NCI-H510A treated with DMSO at 0.1 percent for 48 hours (cell line): ENCODE measurements at regions not wholly inside any gene's neighbourhood (a gene's known extent, or its start where the extent isn't known, plus 50 kb on each side); places are given as distances from the start of the nearest gene placed in this dataset.
"Not testable (repeated sequence)": the region's sequence is repeated elsewhere in the genome, so short reads cannot be mapped to it uniquely, and the experiment has no call there.

Source experiments
- DNase-seq: peaks from one replicate; lab custom pipeline; 2025; lab: John Stamatoyannopoulos, UW

DNA sequence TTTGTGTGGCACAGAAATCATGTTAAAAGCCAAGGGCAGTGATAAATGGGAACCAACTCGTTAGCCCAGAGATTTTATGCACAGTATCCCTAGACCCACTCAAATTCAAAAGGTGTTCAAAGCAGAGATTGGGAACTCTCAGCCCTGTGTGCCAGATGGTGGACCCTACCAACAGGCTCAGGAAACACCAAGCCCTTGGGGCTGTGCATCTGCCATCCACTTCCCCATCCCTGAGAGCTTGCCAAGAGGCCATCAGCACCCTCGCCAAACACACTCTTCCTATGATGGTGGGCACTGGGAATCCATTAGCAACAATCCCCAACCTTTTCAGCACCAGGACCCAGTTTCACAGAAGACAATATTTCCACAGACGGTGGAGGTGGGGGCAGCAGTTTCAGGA lies 194.2 kb upstream of the NFIA start:
- no peak for DNase-seq

DNA sequence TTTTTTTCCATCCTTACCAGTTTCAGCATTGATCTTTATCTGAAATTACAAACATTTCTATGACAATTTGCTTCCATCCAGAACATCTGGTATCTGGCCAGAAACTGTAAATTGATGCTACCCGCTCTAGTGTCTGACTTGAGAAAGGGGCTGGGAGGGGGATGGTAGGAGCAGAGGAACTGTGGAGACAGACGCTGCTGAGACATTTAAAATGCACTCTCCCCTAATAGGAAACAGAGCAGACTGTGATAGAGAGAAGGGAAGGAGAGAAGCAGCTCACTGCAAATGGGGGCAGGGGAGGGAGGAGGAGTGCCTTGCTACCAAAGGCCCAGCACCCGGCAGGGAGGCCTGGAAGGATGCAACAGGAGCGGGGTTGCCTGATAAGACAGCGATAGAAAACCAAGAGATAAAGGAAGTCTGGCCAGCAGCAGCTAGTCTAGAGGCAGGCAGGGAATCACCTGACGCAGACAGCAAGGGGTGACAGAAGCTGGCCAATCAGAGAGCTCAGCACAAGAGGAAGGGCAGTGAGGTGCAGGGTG lies 195.5 kb upstream of the NFIA start:
- DNase-seq, result no peak

DNA sequence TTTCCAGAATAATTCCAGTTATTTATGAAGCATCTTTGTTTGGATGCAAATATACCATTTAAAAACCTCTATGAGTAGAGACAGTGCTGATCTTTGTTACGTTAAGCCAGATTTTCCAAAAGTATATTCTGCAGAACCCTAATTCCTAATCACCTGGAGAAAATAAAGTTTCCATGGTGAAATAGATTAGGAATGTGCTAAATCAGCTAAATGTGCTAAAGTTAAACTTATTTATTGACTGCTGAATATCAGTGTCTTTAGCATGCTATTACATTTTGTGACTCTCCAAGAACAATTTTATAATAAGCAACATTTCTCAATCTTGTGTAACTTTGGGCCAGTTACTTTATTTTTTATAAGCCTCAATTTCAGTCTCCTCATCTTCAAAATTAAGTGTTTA lies 196.3 kb upstream of the NFIA start:
- DNase-seq, result no peak

DNA sequence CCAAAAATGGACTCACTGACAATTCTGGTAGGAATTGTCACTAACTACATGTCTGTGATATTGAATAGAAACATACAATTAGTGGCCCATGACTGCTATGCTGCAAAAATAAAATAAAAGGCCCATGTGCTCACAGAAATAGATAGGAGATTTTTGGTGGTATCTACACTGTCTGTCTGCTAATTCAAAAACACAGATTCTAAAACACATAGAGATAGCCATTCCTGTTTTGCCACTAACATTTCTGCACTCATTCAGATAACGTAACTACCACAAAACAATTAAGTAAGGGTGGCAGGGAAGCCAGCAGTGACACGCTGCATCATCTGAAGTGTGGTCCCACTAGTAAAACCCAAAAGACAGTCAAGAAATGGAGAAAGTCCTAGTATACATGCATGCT lies 202.2 kb upstream of the NFIA start:
- no peak for DNase-seq

DNA sequence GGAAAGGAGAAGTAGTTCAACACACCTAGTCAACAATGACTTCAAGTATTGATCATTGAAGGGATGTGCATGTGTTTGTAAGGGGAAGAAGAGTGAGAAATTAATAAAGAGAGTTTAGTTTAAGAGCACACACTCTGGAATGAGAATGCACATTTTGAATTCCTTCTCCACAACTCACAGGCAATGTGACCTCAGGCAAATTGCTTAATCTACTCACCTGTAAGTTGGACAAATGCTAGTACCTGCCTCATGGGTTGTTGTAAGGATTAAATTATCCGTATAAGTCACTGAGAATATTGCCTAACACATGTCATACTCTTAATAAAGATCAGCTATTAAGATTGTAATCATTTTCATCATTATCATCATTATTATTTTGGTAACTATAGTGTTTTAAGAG lies 204.0 kb upstream of the NFIA start:
- no peak for DNase-seq

DNA sequence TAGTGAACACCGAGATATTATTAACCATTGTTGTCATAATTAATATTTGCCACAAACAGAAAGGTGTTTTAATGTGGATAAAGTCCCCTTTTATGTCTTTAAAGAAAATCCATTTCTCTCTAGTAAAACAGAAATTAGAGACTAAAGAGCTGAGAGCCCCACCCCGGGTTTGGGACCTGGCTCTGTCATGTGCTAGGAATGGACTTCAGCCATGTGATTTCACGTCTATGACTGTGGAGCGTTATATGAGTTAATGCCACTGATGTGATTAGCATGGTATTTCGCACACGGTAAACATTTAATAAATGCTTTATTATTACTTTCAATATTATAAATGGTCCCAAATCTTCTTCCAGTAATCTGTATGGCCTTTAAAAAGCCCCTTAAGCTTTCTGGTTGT lies 205.0 kb upstream of the NFIA start:
- no peak for DNase-seq

DNA sequence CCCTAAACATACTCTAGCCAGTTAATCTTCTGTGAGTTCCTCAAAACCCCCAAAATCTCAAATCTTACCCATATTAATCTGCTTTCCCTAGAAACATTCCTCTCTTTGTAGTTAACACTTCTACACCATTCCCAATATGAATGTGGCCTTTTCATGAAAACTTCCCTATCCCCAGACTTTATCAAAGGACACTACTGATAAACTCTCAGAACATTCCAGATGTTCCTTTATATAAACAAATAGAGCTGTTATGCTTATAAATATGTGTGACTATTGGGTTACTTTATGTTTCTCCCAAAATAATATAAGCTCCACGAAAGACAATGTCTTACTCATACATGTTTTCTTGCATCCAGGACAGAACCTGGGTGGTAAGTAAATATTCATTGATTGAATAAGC lies 205.4 kb upstream of the NFIA start:
- DNase-seq, result no peak

DNA sequence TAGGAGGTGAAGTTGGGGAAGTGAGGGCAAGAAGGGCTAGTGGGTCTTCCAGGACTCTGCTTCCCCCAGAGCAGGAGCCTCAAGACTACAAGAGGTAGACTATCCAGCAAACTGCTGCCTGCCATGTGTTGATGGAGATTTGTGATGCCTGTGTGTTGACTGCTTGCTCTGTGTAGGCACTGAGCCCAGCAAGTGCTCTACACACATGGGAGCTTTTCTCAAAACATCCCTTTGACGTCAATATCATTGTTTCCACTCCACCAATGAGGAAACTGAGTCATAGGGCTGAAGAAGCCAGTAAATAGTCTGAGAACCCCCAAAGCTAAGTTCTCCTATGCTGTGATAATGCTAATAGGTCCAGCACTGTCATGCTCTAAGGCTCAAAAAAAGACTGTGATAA lies 207.2 kb upstream of the NFIA start:
- no peak for DNase-seq

DNA sequence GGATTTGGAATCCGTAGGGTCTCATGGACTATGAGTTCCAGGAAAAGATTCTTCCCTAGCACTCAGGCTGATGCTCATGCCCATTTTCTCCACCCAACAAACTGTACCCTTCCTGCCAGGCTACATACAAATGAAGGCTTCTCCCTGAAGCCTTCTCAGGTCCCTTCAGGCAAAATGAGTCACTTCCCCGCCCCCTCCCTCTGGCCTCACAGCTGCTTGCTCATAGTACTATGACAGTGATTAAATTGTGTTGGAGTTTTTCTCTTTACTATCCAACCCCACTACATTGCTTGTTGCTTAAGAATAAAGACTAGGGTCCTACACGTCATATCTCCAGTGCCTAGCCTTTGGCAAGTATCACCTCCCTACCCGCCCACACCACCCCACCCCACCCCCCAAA lies 207.6 kb upstream of the NFIA start:
- DNase-seq, result no peak

DNA sequence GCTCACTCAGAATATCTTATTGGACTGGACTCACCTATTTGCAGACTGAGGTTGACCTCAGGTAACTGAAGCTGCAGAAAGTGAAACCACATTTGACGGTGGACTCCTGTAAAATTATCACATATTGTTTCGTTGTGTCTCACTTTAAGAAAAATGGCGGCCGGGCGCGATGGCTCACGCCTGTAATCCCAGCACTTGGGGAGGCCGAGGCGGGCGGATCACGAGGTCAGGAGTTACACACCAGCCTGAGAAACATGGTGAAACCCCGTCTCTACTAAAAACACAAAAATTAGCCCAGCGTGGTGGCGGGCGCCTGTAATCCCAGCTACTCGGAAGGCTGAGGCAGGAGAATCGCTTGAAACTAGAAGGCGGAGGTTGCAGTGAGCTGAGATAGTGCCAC lies 209.0 kb upstream of the NFIA start:
- DNase-seq, result not testable (repeated sequence)

DNA sequence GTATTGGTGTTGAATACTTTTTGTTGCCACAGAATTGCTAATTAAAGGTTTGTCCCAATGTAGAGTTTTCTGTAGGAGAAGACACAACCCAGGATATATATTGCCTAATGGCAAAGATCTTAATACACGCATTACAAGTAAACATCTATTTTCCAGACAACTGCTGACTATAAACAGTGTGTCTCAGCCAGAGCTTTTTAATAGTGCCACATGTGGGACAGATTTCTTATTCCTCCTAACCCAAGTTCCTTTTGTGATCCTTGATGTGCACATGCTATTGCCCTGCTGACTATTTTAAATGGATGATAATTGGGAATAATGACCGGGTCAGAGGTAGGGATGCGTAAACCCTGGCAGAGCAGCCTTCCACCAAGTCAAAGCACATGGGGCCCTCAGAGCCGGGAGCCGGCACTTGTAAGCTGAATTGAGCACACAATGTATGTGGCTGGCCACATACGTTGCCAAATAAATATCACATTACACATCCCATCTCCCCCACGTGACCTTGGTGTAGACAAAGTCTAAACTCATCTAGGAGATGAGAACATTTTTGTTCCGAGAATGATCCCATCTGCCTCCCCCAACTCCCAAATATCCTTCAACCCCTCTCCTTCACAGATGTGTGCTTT lies 209.8 kb upstream of the NFIA start:
- peak; percentile 59 for DNase-seq

DNA sequence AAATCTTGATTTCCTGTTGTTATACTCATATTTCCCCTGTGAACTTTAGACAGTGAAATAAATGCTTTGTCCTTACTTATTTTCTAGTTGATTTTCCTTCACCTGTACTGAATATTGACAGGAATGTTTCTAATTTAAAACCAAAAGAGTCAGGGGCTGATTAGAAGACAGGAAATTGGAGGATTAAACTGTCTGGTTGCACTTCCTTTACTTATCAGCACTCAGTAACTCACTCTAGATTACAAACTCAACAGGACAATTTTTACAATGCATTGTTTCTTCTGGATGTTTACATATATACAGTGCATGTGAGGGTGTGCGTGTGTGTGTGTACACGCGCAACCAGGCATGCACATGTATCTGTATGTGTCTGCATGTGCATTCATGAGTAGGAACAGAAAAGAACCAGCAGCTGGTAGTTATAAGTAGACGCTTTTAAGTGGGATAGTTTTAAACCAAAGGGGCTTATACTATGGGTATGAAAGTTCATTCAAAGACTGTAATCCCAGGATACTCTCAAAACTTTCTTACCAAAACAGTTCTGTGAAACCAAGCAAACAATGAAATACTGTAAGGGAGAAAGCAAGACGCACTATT lies 212.0 kb upstream of the NFIA start:
- no peak for DNase-seq

DNA sequence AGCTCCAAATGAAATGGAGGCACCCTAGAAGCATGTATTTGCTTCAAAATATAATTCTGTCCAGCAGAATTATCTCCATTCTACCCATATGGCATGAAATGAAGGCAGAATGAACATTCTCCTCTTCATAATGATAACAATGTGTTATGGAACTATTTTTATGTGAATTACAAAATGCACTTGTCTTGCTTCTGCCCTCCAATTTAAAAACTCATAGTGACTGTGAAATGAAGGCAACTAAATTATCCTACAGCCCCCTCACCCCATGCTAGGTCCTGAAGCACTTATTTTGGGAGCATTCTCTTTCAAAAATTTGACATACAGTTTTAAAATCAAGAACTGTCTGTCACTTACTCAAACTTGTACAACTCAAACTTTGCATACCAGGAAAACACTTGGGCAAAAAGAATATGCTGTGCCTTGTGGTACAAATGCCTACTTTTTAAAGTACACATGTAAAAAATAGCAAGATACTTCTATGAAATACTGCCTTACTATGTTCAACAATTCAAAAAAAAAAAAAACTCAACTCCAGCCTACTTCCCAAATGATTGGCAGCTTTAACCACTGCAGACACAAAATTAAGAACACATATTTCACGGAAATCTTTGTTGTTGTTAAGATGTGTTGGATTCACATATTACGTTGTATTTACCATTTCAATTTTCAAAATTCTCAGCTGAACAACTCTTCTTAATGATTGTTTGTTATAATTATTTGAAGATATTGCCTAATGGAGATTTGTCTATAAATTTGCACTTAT lies 213.3 kb upstream of the NFIA start:
- DNase-seq, result no peak

DNA sequence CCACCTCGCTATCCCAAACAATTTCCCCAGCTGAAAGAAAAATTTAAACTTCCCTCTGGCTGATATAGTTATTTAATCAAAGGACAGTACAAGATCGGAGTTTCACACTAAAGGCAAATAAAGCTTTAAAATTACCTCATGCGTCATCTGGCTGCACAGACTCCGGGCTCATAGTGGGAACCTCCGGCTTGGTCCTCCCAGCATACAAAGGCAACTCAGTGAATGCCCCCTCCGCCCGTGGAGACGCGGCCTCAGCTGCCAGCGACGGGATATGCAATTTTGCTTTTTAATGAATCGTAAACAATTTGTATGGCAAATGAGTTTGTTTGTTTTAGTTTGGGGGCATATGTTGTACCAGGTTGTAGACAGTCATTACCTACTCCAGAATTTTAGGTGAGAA lies 214.6 kb upstream of the NFIA start:
- no peak for DNase-seq

DNA sequence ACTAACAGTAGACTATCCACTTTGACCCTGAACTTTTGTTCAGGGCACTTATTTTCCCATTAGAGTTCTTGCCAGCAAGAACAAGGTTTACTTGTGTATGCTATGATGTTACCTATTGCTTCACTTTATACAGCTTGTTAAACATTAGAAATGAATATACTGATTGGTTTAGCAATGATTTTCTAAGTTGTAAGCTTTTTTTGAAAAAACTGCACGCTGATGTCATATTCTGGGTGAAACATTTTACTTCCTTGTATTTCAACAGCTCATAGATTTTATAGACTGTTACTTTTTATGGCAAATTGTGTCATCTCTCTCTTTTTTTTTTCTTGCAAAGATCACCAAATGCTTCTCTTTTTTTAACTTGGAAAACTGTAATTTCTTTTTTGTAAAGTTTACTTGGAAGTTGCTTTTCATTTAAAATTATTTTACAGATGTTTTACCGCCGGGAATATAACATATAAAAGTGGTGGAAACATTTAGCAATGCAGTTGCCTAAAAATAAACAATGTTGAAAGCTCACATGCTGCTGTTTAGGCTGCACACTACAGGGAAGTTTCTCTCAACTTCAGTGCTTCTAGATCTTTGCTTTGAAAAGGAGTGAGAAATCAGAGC lies 215.3 kb upstream of the NFIA start:
- DNase-seq, result no peak

DNA sequence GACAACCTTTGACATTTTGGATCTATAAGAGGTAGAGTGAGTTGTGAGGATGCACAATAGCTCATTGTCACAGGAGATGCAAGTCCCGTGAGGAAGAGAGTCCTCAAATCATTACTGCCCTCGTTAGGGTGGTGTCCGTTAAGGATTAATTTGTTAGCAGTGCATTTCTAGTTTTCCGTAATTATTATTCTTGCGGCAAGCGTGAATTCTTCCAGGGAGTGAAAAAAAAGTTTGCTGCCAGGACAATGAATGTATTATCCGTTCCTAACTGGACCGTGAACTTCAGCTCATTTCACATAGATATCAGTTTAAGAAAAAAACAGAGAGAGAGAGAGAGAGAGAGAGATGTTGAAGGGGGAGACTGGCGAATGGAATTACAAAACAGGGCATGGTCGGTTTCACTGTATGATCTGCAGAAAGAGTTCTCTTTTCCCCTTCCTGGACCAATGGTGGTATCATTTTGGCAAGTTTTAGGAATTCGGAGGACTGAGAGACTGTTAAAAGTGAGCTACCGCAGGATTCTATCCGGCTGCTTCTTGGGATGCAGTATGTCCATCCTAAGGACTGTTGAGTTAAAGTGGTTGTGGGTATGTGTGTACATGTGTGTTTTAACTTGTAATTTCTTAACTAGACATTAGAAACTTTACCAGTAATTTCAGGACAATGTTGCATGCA lies 216.0 kb upstream of the NFIA start:
- DNase-seq, result no peak

DNA sequence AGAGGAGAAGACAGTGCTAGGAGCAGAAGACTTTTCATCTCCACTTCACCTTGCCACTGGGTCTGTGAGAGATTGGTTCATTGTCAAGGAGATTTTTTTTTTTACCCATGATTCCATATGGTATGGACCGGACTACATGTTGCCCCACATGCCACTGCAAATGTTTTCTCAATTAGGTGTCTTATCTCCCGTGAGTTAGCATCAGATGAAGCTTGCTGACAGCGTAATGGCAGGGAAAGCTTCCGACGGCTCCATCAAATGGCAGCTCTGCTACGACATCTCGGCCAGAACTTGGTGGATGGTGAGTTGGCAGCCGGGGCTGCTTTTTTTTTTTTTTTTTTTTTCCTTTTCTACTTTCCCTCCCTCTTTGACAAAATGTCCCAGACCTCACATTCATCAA lies 217.2 kb upstream of the NFIA start:
- no peak for DNase-seq

DNA sequence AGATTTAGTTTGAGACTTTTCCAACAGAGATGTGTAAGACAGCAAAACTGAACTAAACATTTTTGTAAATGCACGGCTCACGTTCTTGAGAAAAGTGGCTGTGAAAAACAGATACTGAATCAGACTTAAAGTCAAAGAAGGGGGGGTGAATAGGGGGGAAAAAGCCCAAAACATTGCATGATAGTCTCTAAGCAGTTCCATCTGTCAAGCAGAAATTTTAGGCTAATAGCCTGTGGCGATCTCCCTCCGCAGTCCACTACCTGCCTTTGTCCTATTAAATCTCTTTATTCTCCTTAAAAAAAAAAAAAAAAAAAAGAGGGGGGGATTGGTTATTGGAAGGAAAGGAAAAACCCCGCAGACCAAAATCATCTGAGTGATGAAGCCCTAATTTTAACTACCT lies 217.6 kb upstream of the NFIA start:
- no peak for DNase-seq

DNA sequence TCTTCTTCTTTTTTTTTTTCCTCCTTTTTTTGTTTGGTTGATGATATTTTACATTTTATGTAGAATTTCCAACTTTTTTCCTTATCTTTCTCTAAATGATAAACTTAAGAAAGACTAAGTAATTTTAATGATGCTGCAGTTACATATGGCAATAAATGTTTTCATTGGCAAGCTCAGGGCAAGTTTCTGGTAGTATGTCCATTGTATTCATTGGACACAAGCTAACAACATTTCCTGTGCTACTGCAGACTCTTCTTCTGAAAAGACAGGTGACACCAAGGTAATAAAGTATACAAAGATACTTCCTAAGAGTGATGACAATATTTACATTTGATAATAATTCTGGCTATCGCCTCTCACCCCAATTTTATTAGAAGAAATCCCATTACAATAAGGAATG lies 219.2 kb upstream of the NFIA start:
- no peak for DNase-seq

DNA sequence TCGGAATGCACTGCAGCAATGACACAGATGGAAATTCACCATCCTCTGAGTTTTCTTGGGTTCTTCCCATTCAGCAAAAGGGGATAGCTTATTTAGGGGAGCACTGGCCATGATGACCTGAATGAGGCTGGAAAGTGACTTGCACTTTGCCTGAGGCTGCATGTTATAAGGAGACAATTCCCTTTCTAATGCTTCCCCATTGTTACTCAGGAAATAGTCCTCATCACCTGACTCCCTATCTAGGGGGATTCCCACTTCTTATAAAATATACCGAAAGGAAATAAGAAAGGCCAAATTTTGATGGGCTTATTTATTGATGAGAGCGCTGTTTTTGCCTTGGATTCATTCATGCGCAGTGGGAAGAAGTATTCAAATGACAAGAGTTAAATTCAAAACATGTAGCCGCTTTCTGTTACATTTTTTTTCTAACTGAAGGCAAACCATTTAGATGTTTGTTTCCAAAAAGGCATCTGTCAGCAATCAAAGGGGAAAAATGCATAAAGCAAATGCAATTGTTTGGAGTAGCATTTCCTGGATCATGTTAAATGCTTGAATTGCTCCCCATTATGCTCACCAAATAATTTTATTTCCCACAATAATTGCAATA lies 220.3 kb upstream of the NFIA start:
- DNase-seq, result no peak

DNA sequence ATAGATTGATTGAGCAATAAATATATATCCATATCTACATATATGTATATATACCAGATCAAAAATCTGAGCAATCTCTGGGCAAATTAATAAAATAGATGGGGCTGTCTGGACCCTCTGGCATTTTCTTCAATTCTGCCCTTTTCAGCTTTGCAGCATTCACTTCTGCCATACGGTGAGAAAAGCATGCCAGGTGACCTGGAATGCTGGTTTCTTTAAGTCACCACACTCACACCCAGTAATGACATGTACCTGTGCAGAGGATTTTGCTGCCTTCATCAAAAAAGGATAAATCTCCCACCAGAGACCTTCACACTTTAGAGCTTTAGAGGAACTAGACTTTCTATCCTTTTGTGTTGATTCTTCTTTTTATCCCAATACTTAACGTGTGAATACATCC lies 223.2 kb upstream of the NFIA start:
- DNase-seq, result no peak

DNA sequence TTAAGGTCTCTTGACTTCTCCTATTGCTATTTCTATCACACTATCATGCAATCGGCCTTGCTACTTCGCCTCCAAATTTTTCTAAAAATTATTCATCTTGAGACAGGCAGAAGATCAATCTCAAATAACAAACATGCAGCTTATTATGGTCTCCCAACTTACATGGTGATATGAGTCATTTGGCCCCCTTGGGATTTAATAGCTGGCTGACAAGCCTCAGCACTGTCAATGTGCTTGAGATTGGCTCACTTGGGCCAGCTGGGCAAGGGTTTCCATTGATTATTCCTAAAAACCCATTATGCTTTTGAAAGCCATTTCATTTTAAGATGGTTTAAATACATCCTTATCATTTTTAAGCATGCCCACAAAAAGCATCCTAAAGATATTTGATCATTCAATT lies 224.5 kb upstream of the NFIA start:
- DNase-seq, result no peak
